A549 (cell line): ENCODE measurements at regions not wholly inside any gene's neighbourhood (a gene's known extent, or its start where the extent isn't known, plus 50 kb on each side); places are given as distances from the start of the nearest gene placed in this dataset.
"Not testable (repeated sequence)": the region's sequence is repeated elsewhere in the genome, so short reads cannot be mapped to it uniquely, and the experiment has no call there.

Experiments
- ATAC-seq, 2 experiments: fragments of 200-7000 bp in 1 of 2; fragments of >200 bp in 1 of 2; cut with Nextera tagmentation in 1 of 2; cut with Tn5 transposase in 1 of 2; 3 replicates each; pipeline versions ENCODE4 v1.8.0 to v1.9.1; 2018 to 2020; ENCODE audit warnings: mild to moderate bottlenecking in 1 of 2, moderate library complexity in 1 of 2
- CTCF ChIA-PET: fragments of 300-600 bp; sonication (Branson Sonifier 250); formaldehyde crosslinking; extraction: SDS; loops from one replicate; lab custom pipeline; 2021; ENCODE audit warnings: antibody characterized with exemption, inconsistent platforms; lab: Yijun Ruan, JAX
- POLR2A ChIA-PET: fragments of 350-600 bp; formaldehyde crosslinking; extraction: SDS; loops from one replicate; lab custom pipeline; 2021; ENCODE audit warnings: antibody characterized with exemption, inconsistent platforms; lab: Yijun Ruan, JAX
- DNase-seq, 2 experiments: peaks; one replicate each; pipeline versions ENCODE4 v3.0.0 to v3.0.0-alpha.2; 2011 to 2016; ENCODE audit warnings: low read depth in 1 of 2, low spot score in 1 of 2
- FAIRE-seq: peaks from 2 replicates; lab custom pipeline; 2011; peaks lifted over from hg19 to GRCh38; lab: Jason Lieb, UNC
- H3K27ac ChIP-seq, 2 experiments: fragments of >200 bp; sonication (Bioruptor Twin); formaldehyde crosslinking; 3 replicates each; pipeline ENCODE4 v1.5.1; 2016 to 2017
- H3K4me1 ChIP-seq: fragments of >200 bp; sonication (Bioruptor Twin); formaldehyde crosslinking; 3 replicates; pipeline ENCODE4 v1.6.1; 2016
- H3K4me2 ChIP-seq: fragments of >200 bp; sonication (Bioruptor Twin); formaldehyde crosslinking; 3 replicates; pipeline ENCODE4 v1.6.1; 2016
- H3K4me3 ChIP-seq: fragments of >200 bp; sonication (Bioruptor Twin); formaldehyde crosslinking; 3 replicates; pipeline ENCODE4 v1.5.1; 2016
- H3K9me3 ChIP-seq: fragments of >200 bp; sonication (Bioruptor Twin); formaldehyde crosslinking; 3 replicates; pipeline ENCODE4 v1.6.1; 2016
- CBX8 ChIP-seq: fragments of 200-600 bp; sonication (generic); IDR thresholded peaks from 2 replicates; pipeline ENCODE4 v1.6.1; 2016
- CEBPB ChIP-seq, 2 experiments: fragments of >200 bp in 1 of 2; sonication (Bioruptor Twin) in 1 of 2; formaldehyde crosslinking in 1 of 2; IDR thresholded peaks; 2 replicates each; pipeline ENCODE4 v1.6.1; 2012 to 2016
- CTCF ChIP-seq: fragments of >200 bp; sonication (Bioruptor Twin); formaldehyde crosslinking; IDR thresholded peaks from 3 replicates; pipeline ENCODE4 v1.5.1; 2016
- E2F6 ChIP-seq: IDR thresholded peaks from 2 replicates; pipeline ENCODE4 v1.6.1; 2012; ENCODE audit warnings: low read depth, borderline replicate concordance
- FOSL2 ChIP-seq, 2 experiments: fragments of 450-650 bp in 1 of 2; fragments of >200 bp in 1 of 2; sonication (Bioruptor Twin) in 1 of 2; formaldehyde crosslinking; IDR thresholded peaks; 2 replicates each; pipeline versions ENCODE4 v1.5.0 to v1.6.1; 2016 to 2020; ENCODE audit warnings: mild to moderate bottlenecking in 1 of 2, moderate library complexity in 1 of 2
- HMGXB4 ChIP-seq: fragments of 250-450 bp; sonication (Bioruptor Pico); IDR thresholded peaks from 2 replicates; pipeline ENCODE4 v1.5.0; 2021; ENCODE audit warnings: mild to moderate bottlenecking, moderate library complexity, borderline replicate concordance
- JUNB ChIP-seq: fragments of >200 bp; sonication (Bioruptor Twin); formaldehyde crosslinking; IDR thresholded peaks from 2 replicates; pipeline ENCODE4 v1.6.1; 2016
- NR3C1 ChIP-seq: fragments of >200 bp; sonication (Bioruptor Twin); formaldehyde crosslinking; IDR thresholded peaks from 3 replicates; pipeline ENCODE4 v1.6.1; 2017
- POLR2AphosphoS2 ChIP-seq: conservative IDR thresholded peaks from 2 replicates; pipeline ENCODE4 v1.6.1; 2012; ENCODE audit warnings: low read length, improper control_type of control experiment, inconsistent platforms
- RCOR1 ChIP-seq: fragments of 150-350 bp; IDR thresholded peaks from 2 replicates; pipeline ENCODE4 v1.6.1; 2014; ENCODE audit warnings: antibody characterized with exemption, low read length, low read depth
- REST ChIP-seq: fragments of 200-600 bp; sonication (generic); IDR thresholded peaks from 2 replicates; pipeline ENCODE4 v1.6.1; 2016; ENCODE audit warnings: antibody characterized with exemption, mild to moderate bottlenecking, moderate library complexity
- ZSCAN20 ChIP-seq: fragments of 250-450 bp; sonication (Bioruptor Pico); IDR thresholded peaks from 2 replicates; pipeline ENCODE4 v1.8.0; 2022; ENCODE audit warnings: mild to moderate bottlenecking, moderate library complexity
- WGBS: methylation state at CpG from one replicate; pipeline ENCODE4 v1.1.6; 2017; ENCODE audit errors: missing lambda C conversion rate; 5-methylcytosine and 5-hydroxymethylcytosine counted together

GRCh38 chr15:62327406-62327805 lies 162.3 kb upstream of the C2CD4B start:
- ATAC-seq (no peak), DNase-seq (no peak), FAIRE-seq (no peak)
- no peaks in the 10 kb centered on the region for H3K9me3 ChIP-seq
- POLR2A ChIA-PET, result no interaction called here
- H3K27ac ChIP-seq, result no peak overlapping the region
- CTCF ChIA-PET, result interaction anchor here (0.5 kb wide), 1 partner anchor 226 kb away, joined by 3 read pairs; no protein-coding TSS in a partner anchor
- no peak overlapping the region for H3K4me2 ChIP-seq
- TF ChIP-seq JUNB, result no peak
- peaks cover 17% of the 10 kb centered on the region; the same call in 2 of the 3 replicates for H3K4me1 ChIP-seq
- 83% methylated on average over 5 of the region's 5 CpGs for WGBS
- H3K4me3 ChIP-seq, result no peak overlapping the region

- CTCF ChIA-PET, FAIRE-seq, H3K9me3 ChIP-seq, DNase-seq, H3K4me1 ChIP-seq, H3K4me2 ChIP-seq, H3K27ac ChIP-seq, ATAC-seq, POLR2A ChIA-PET, H3K4me3 ChIP-seq: not testable (repeated sequence)
- 88% methylated on average over 11 of the region's 29 CpGs for WGBS
Observed at GRCh38 chr15:62332472-62332871, 167.4 kb upstream of the C2CD4B start.

- TF ChIP-seq NR3C1, result no peak
- TF ChIP-seq POLR2AphosphoS2, result no peak
- no peak for TF ChIP-seq JUNB
- TF ChIP-seq ZSCAN20 (CRISPR knock-in tag), result no peak
- no peak for TF ChIP-seq REST
- TF ChIP-seq FOSL2 (IDR thresholded peaks at IDR 0.05), result no peak
- TF ChIP-seq FOSL2 (CRISPR knock-in tag; IDR thresholded peaks at IDR 0.05), result no peak
- no peak for TF ChIP-seq E2F6
- TF ChIP-seq CBX8, result no peak
- H3K27ac ChIP-seq, result no peak overlapping the region
- no peak overlapping the region for H3K4me2 ChIP-seq
- H3K9me3 ChIP-seq, result no peaks in the 10 kb centered on the region
- CTCF ChIA-PET, result interaction anchor here (4.4 kb wide), 1 partner anchor 10 kb away, joined by 28 read pairs; no protein-coding TSS in a partner anchor
- no peak overlapping the region for H3K4me3 ChIP-seq
- H3K4me1 ChIP-seq, result no peaks in the 10 kb centered on the region
- DNase-seq (no peak), FAIRE-seq (no peak), ATAC-seq (no peak)
- POLR2A ChIA-PET, result interaction anchor here (0.9 kb wide), 1 partner anchor 85 kb away, joined by 5 read pairs; no protein-coding TSS in a partner anchor
Observed at GRCh38 chr15:62334536-62334935, 169.5 kb upstream of the C2CD4B start.

GRCh38 chr15:62337934-62338333 lies 172.8 kb upstream of the C2CD4B start:
- Histone ChIP-seq H3K4me3 (no peak overlapping the region), H3K9me3 (no peaks in the 10 kb centered on the region), H3K27ac (no peak overlapping the region), H3K4me2 (no peak overlapping the region), H3K4me1 (no peaks in the 10 kb centered on the region)
- no peak for DNase-seq
- ATAC-seq, result peak in 1 of 2 experiments; percentile 15; a peak in 3 of 6 replicates
- no peak for FAIRE-seq
- TF ChIP-seq CEBPB (IDR thresholded peaks at IDR 0.05), result no peak
- TF ChIP-seq NR3C1, result no peak
- TF ChIP-seq CTCF, result no peak
- TF ChIP-seq HMGXB4 (CRISPR knock-in tag), result no peak
- TF ChIP-seq REST, result no peak
- TF ChIP-seq RCOR1, result no peak
- POLR2A ChIA-PET, result no interaction called here
- CTCF ChIA-PET, result interaction anchor here (1.6 kb wide), 1 partner anchor 10 kb away, joined by 5 read pairs; no protein-coding TSS in a partner anchor
- WGBS, result 52% methylated on average over 4 of the region's 4 CpGs
